ENCODE measurements at regions not wholly inside any gene's neighbourhood (a gene's known extent, or its start where the extent isn't known, plus 50 kb on each side); places are given as distances from the start of the nearest gene placed in this dataset.

DNA sequence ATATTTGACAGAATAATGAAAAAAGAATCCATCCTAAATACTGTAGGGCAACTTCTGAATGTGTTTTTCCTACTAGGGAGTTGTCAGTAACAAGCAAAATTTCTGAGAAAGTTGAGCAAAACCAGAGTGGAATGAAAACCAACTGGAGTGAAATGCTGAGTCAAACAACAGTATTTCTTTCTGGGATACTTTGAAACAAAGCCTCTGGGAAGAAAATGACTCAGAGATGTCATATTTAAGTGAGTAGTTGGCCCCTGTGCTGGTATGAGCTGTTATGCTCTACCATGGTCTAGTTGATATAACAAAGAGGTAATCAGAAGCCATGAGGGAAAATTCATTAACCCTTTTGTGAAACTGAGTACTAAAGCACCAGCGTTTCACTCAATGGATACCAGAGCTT, 372.1 kb upstream of the C9orf72 start:
- H3K27me3 Mint-ChIP-seq (ENCODE audit: unreplicated experiment) = no peaks in the 10 kb centered on the region
- no peak for DNase-seq
- peaks cover 3% of the 10 kb centered on the region for H3K9me3 Mint-ChIP-seq (ENCODE audit: unreplicated experiment)
- peaks cover 7% of the 10 kb centered on the region for H3K4me1 Mint-ChIP-seq (ENCODE audit: low read depth, unreplicated experiment)
- no peak overlapping the region for H3K4me3 Mint-ChIP-seq (ENCODE audit: unreplicated experiment)
- TF ChIP-seq, protein P1, sequence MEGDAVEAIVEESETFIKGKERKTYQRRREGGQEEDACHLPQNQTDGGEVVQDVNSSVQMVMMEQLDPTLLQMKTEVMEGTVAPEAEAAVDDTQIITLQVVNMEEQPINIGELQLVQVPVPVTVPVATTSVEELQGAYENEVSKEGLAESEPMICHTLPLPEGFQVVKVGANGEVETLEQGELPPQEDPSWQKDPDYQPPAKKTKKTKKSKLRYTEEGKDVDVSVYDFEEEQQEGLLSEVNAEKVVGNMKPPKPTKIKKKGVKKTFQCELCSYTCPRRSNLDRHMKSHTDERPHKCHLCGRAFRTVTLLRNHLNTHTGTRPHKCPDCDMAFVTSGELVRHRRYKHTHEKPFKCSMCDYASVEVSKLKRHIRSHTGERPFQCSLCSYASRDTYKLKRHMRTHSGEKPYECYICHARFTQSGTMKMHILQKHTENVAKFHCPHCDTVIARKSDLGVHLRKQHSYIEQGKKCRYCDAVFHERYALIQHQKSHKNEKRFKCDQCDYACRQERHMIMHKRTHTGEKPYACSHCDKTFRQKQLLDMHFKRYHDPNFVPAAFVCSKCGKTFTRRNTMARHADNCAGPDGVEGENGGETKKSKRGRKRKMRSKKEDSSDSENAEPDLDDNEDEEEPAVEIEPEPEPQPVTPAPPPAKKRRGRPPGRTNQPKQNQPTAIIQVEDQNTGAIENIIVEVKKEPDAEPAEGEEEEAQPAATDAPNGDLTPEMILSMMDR (IDR thresholded peaks at IDR 0.05; ENCODE audit: partially characterized antibody, unreplicated experiment) = no peak
- H3K36me3 Mint-ChIP-seq (ENCODE audit: unreplicated experiment) = no peaks in the 10 kb centered on the region
- H3K27ac Mint-ChIP-seq (ENCODE audit: unreplicated experiment) = no peak overlapping the region

GRCh38 chr9:27950382-27950781, 377.1 kb upstream of the C9orf72 start:
- Mint-ChIP-seq H3K4me3 (ENCODE audit: unreplicated experiment) (no peak overlapping the region), H3K27ac (ENCODE audit: unreplicated experiment) (no peak overlapping the region), H3K36me3 (ENCODE audit: unreplicated experiment) (no peaks in the 10 kb centered on the region), H3K4me1 (ENCODE audit: low read depth, unreplicated experiment) (no peaks in the 10 kb centered on the region), H3K27me3 (ENCODE audit: unreplicated experiment) (no peaks in the 10 kb centered on the region), H3K9me3 (ENCODE audit: unreplicated experiment) (peaks cover 3% of the 10 kb centered on the region)
- TF ChIP-seq, protein P1 (IDR thresholded peaks at IDR 0.05; ENCODE audit: partially characterized antibody, unreplicated experiment) = no peak
- DNase-seq = no peak

DNA sequence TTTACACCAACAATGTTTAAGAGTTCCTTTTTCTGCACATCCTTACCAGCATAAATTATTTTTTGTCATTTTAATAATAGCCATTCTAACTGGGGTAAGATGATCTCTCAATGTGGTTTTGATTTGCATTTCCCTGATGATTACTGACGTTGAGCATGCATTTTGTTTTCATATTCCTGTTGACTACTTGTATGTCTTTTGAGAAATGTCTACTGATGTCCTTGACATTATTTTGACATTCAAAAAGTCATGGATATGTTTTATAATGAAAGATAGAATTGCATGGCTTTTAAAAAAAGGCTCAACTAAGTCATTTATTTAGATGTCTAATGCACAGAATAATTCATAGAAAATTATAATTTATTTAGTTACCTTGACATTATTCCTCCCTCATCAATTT, 381.6 kb upstream of the C9orf72 start:
- Mint-ChIP-seq H3K27ac (ENCODE audit: unreplicated experiment) (no peak overlapping the region), H3K4me1 (ENCODE audit: low read depth, unreplicated experiment) (no peaks in the 10 kb centered on the region), H3K27me3 (ENCODE audit: unreplicated experiment) (peaks cover 2% of the 10 kb centered on the region), H3K9me3 (ENCODE audit: unreplicated experiment) (no peaks in the 10 kb centered on the region), H3K4me3 (ENCODE audit: unreplicated experiment) (no peak overlapping the region), H3K36me3 (ENCODE audit: unreplicated experiment) (no peaks in the 10 kb centered on the region)
- TF ChIP-seq, protein P1 (IDR thresholded peaks at IDR 0.05; ENCODE audit: partially characterized antibody, unreplicated experiment) = no peak
- no peak for DNase-seq

DNA sequence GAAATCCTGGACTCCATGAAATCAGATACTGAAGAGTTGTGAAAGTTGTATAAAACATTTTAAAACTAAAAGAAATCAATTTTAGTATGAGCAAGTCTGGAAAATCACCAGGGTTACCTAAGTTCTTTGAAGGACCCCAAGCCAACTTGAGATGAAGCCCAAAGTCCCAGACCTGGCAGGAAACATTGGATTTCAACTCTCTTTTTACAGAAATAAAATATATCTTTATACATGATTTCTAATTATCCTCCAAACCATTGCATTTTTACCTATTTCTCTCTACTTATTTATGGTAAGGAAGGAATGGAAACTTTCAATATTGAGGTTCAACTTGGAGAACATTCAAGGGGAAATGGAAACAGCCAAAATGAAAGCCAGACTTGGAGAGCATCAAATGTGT, 390.6 kb upstream of the C9orf72 start:
- H3K36me3 Mint-ChIP-seq (ENCODE audit: unreplicated experiment) = no peaks in the 10 kb centered on the region
- H3K4me1 Mint-ChIP-seq (ENCODE audit: low read depth, unreplicated experiment) = no peaks in the 10 kb centered on the region
- TF ChIP-seq, protein P1 (IDR thresholded peaks at IDR 0.05; ENCODE audit: partially characterized antibody, unreplicated experiment) = no peak
- no peak overlapping the region for H3K27ac Mint-ChIP-seq (ENCODE audit: unreplicated experiment)
- no peak for DNase-seq
- no peaks in the 10 kb centered on the region for H3K27me3 Mint-ChIP-seq (ENCODE audit: unreplicated experiment)
- no peak overlapping the region for H3K4me3 Mint-ChIP-seq (ENCODE audit: unreplicated experiment)
- H3K9me3 Mint-ChIP-seq (ENCODE audit: unreplicated experiment) = peaks cover 1% of the 10 kb centered on the region

GRCh38 chr9:27967210-27967609, 393.9 kb upstream of the C9orf72 start:
- TF ChIP-seq, protein P1 (IDR thresholded peaks at IDR 0.05; ENCODE audit: partially characterized antibody, unreplicated experiment) = no peak
- peaks cover 7% of the 10 kb centered on the region for H3K4me1 Mint-ChIP-seq (ENCODE audit: low read depth, unreplicated experiment)
- H3K36me3 Mint-ChIP-seq (ENCODE audit: unreplicated experiment) = no peaks in the 10 kb centered on the region
- H3K27ac Mint-ChIP-seq (ENCODE audit: unreplicated experiment) = no peak overlapping the region
- H3K9me3 Mint-ChIP-seq (ENCODE audit: unreplicated experiment) = peaks cover 1% of the 10 kb centered on the region
- H3K27me3 Mint-ChIP-seq (ENCODE audit: unreplicated experiment) = no peaks in the 10 kb centered on the region
- H3K4me3 Mint-ChIP-seq (ENCODE audit: unreplicated experiment) = no peak overlapping the region
- no peak for DNase-seq
